B cell (primary cell): ENCODE measurements at regions not wholly inside any gene's neighbourhood (a gene's known extent, or its start where the extent isn't known, plus 50 kb on each side); places are given as distances from the start of the nearest gene placed in this dataset.

ENCODE experiments used
- ATAC-seq: fragments of 200-7000 bp; cut with Tn5 transposase; one replicate; pipeline ENCODE4 v1.10.0; 2021; ENCODE audit warnings: low read depth, mild to moderate bottlenecking, moderate number of reproducible peaks, moderate library complexity
- CTCF ChIA-PET: fragments of 350-600 bp; sonication (Branson Sonifier 250); formaldehyde crosslinking; loops from one replicate; lab custom pipeline; 2021; ENCODE audit warnings: antibody characterized with exemption, inconsistent platforms; lab: Charles Lee
- POLR2A ChIA-PET: fragments of 350-600 bp; sonication (Branson Sonifier 250); formaldehyde crosslinking; loops from one replicate; lab custom pipeline; 2021; ENCODE audit warnings: antibody characterized with exemption; lab: Charles Lee
- DNase-seq: peaks from one replicate; pipeline ENCODE4 v3.0.0; 2013
- H2AFZ ChIP-seq: 2 replicates; pipeline ENCODE4 v1.6.1; 2012; ENCODE audit warnings: mild to moderate bottlenecking, low read depth, low read length; ENCODE audit not compliant: insufficient read depth, poor library complexity, severe bottlenecking
- H3K27ac ChIP-seq, 2 donors: 1 replicate in 1 of 2; 2 replicates in 1 of 2; pipeline ENCODE4 v1.5.1; 2012 to 2013; ENCODE audit warnings: low read length in 2 of 2, mild to moderate bottlenecking in 2 of 2, moderate library complexity in 1 of 2
- H3K27me3 ChIP-seq, 4 experiments: fragments of 200-600 bp in 1 of 4; sonication (generic) in 1 of 4; replicated peaks in 1 of 4; 1 replicate in 2 of 4; 2 replicates in 2 of 4; pipeline versions ENCODE4 v1.6.1 to v1.7.0; 2013 to 2016; ENCODE audit warnings: low read length in 3 of 4, mild to moderate bottlenecking in 2 of 4, mixed read lengths in 1 of 4, moderate library complexity in 1 of 4; ENCODE audit not compliant: insufficient read depth in 4 of 4, control insufficient read depth in 3 of 4; ENCODE audit errors: control extremely low read depth in 1 of 4
- H3K36me3 ChIP-seq, 2 experiments: replicated peaks in 1 of 2; 1 replicate in 1 of 2; 2 replicates in 1 of 2; pipeline versions ENCODE4 v1.6.1 to v1.7.1; 2013; ENCODE audit warnings: low read length in 1 of 2; ENCODE audit not compliant: insufficient read depth in 2 of 2, control insufficient read depth in 1 of 2; ENCODE audit errors: control extremely low read depth in 1 of 2, extremely low read depth in 1 of 2
- H3K4me1 ChIP-seq, 2 donors: fragments of 200-600 bp in 1 of 2; sonication (generic) in 1 of 2; 1 replicate in 1 of 2; 2 replicates in 1 of 2; pipeline versions ENCODE4 v1.5.1 to v1.6.1; 2013 to 2017; ENCODE audit warnings: low read length in 2 of 2; ENCODE audit not compliant: control insufficient read depth in 2 of 2, insufficient read depth in 2 of 2
- H3K4me2 ChIP-seq: replicated peaks from 2 replicates; pipeline ENCODE3; 2012; ENCODE audit warnings: mild to moderate bottlenecking, low read depth, low read length; ENCODE audit not compliant: poor library complexity, severe bottlenecking
- H3K4me3 ChIP-seq, 5 experiments: fragments of 200-600 bp in 1 of 5; sonication (generic) in 1 of 5; 1 replicate in 3 of 5; 2 replicates in 2 of 5; pipeline versions ENCODE4 v1.5.1 to v1.7.0; 2011 to 2016; ENCODE audit warnings: low read length in 4 of 5, mild to moderate bottlenecking in 4 of 5, low read depth in 2 of 5, control low read depth in 1 of 5, moderate library complexity in 1 of 5; ENCODE audit not compliant: insufficient read depth in 1 of 5; ENCODE audit errors: control extremely low read depth in 1 of 5, extremely low read depth in 1 of 5
- H3K79me2 ChIP-seq: fragments of 200-600 bp; sonication (generic); one replicate; pipeline ENCODE4 v1.6.0; 2016; ENCODE audit warnings: low read length; ENCODE audit not compliant: control insufficient read depth, insufficient read depth
- H3K9ac ChIP-seq: fragments of 200-600 bp; sonication (generic); 2 replicates; pipeline ENCODE4 v1.6.1; 2017; ENCODE audit warnings: mild to moderate bottlenecking, low read length, moderate library complexity
- H3K9me3 ChIP-seq, 3 donors: one replicate each; pipeline versions ENCODE4 v1.6.1 to v1.7.1; 2013; ENCODE audit warnings: low read length in 2 of 3; ENCODE audit not compliant: control insufficient read depth in 2 of 3, insufficient read depth in 1 of 3; ENCODE audit errors: control extremely low read depth in 1 of 3
- H4K20me1 ChIP-seq: 2 replicates; pipeline ENCODE4 v1.6.0; 2012; ENCODE audit warnings: mild to moderate bottlenecking, low read length; ENCODE audit not compliant: insufficient read depth, control insufficient read depth, poor library complexity, severe bottlenecking
- H3K27ac Mint-ChIP-seq: one replicate; pipeline ENCODE4 v1.8.0; 2021; ENCODE audit warnings: mixed read lengths
- H3K27me3 Mint-ChIP-seq: one replicate; pipeline ENCODE4 v1.8.0; 2021; ENCODE audit warnings: mixed read lengths
- H3K4me1 Mint-ChIP-seq: one replicate; pipeline ENCODE4 v1.8.0; 2021; ENCODE audit warnings: mixed read lengths
- H3K4me3 Mint-ChIP-seq: one replicate; pipeline ENCODE4 v1.8.0; 2021; ENCODE audit warnings: mixed read lengths
- H3K9me3 Mint-ChIP-seq: one replicate; pipeline ENCODE4 v1.8.0; 2022; ENCODE audit warnings: mixed read lengths; ENCODE audit not compliant: insufficient read depth
- CTCF ChIP-seq: fragments of 200-600 bp; IDR thresholded peaks from one replicate; pipeline ENCODE4 v1.8.0; 2022; ENCODE audit warnings: antibody characterized with exemption, mild to moderate bottlenecking
- EZH2 ChIP-seq: IDR thresholded peaks from 2 replicates; pipeline ENCODE4 v1.6.1; 2012; ENCODE audit warnings: borderline replicate concordance, low read depth, mild to moderate bottlenecking, moderate library complexity, low read length; ENCODE audit not compliant: insufficient read depth, poor library complexity, severe bottlenecking
- WGBS: methylation state at CpG from one replicate; pipeline ENCODE4 v1.1.5; 2013; ENCODE audit warnings: missing lambda C conversion rate; ENCODE audit not compliant: insufficient coverage; 5-methylcytosine and 5-hydroxymethylcytosine counted together
- intact Hi-C: fragments of 100-400 bp; cut with micrococcal nuclease; formaldehyde crosslinking; loops from one replicate; pipeline ENCODE4 v1.10.0; 2022

- no peaks in the 10 kb centered on the region for H3K9me3 ChIP-seq
- H3K9me3 Mint-ChIP-seq, result no peaks in the 10 kb centered on the region
- H4K20me1 ChIP-seq, result peaks cover 16% of the 10 kb centered on the region
- no peak overlapping the region for H3K9ac ChIP-seq
- peaks cover 42% of the 10 kb centered on the region for H3K79me2 ChIP-seq
- POLR2A ChIA-PET, result no interaction called here
- no CpG with 5 or more reads among the region's 4 CpGs for WGBS
- H3K27ac Mint-ChIP-seq, result no peak overlapping the region
- no peak overlapping the region for H2AFZ ChIP-seq
- no peak overlapping the region for H3K4me3 ChIP-seq
- H3K36me3 ChIP-seq, result peaks cover 0 to 1% of the 10 kb centered on the region in 2 experiments
- no peak overlapping the region for H3K27ac ChIP-seq
- intact Hi-C loops, result no loop called here
- H3K4me1 ChIP-seq, result peaks cover 6 to 16% of the 10 kb centered on the region in 2 donors
- H3K4me3 Mint-ChIP-seq, result no peak overlapping the region
- DNase-seq (no peak), ATAC-seq (no peak)
- no peaks in the 10 kb centered on the region for H3K27me3 Mint-ChIP-seq
- TF ChIP-seq CTCF (no peak), EZH2 (no peak)
- H3K27me3 ChIP-seq, result no peaks in the 10 kb centered on the region
- H3K4me2 ChIP-seq, result no peak overlapping the region
- CTCF ChIA-PET, result no interaction called here
- H3K4me1 Mint-ChIP-seq, result peaks cover 50% of the 10 kb centered on the region
Measured at GRCh38 chr13:73996569-73996968, 137.6 kb downstream of the KLF12 start.

GRCh38 chr13:73995736-73996135 is 138.5 kb downstream of the KLF12 start:
- peaks cover 12 to 22% of the 10 kb centered on the region in 2 donors for H3K4me1 ChIP-seq
- no peak overlapping the region for H3K4me2 ChIP-seq
- H3K27me3 ChIP-seq, result no peaks in the 10 kb centered on the region
- no peak overlapping the region for H3K9ac ChIP-seq
- Mint-ChIP-seq H3K27me3 (no peaks in the 10 kb centered on the region), H3K4me1 (peaks cover 54% of the 10 kb centered on the region), H3K27ac (no peak overlapping the region), H3K9me3 (no peaks in the 10 kb centered on the region), H3K4me3 (no peak overlapping the region)
- no peak overlapping the region for H2AFZ ChIP-seq
- H3K9me3 ChIP-seq, result no peaks in the 10 kb centered on the region
- TF ChIP-seq EZH2, result no peak
- no peak for TF ChIP-seq CTCF
- no peak overlapping the region for H3K4me3 ChIP-seq
- intact Hi-C loops, result no loop called here
- peaks cover 0 to 1% of the 10 kb centered on the region in 2 experiments for H3K36me3 ChIP-seq
- ChIA-PET CTCF (no interaction called here), POLR2A (no interaction called here)
- DNase-seq (no peak), ATAC-seq (no peak)
- H4K20me1 ChIP-seq, result peaks cover 16% of the 10 kb centered on the region
- WGBS, result no CpG with 5 or more reads among the region's 2 CpGs
- no peak overlapping the region for H3K27ac ChIP-seq
- H3K79me2 ChIP-seq, result peaks cover 42% of the 10 kb centered on the region
